ENCODE measurements at regions not wholly inside any gene's neighbourhood (a gene's known extent, or its start where the extent isn't known, plus 50 kb on each side); places are given as distances from the start of the nearest gene placed in this dataset.
"Not testable (repeated sequence)": the region's sequence is repeated elsewhere in the genome, so short reads cannot be mapped to it uniquely, and the experiment has no call there.

- DNase-seq (ENCODE audit: low read depth, low spot score): no peak
These were observed 173.5 kb downstream of the LMBRD1 start for GRCh38 chr6:69623357-69623756.

- no peak for DNase-seq (ENCODE audit: low read depth, low spot score)
These were observed 173.9 kb downstream of the LMBRD1 start for GRCh38 chr6:69622924-69623323.

- DNase-seq (ENCODE audit: low read depth, low spot score): no peak
These were observed 174.6 kb downstream of the LMBRD1 start for GRCh38 chr6:69622230-69622629.

GRCh38 chr6:69617163-69617562 lies 179.6 kb downstream of the LMBRD1 start:
- DNase-seq (ENCODE audit: low read depth, low spot score): no peak

- no peak for DNase-seq (ENCODE audit: low read depth, low spot score)
These were observed 186.9 kb downstream of the LMBRD1 start for GRCh38 chr6:69609836-69610472.

GRCh38 chr6:69601132-69601531 lies 195.7 kb downstream of the LMBRD1 start:
- DNase-seq (ENCODE audit: low read depth, low spot score): no peak

GRCh38 chr6:69594405-69594804 lies 202.4 kb downstream of the LMBRD1 start:
- DNase-seq (ENCODE audit: low read depth, low spot score): no peak

- no peak for DNase-seq (ENCODE audit: low read depth, low spot score)
These were observed 203.1 kb downstream of the LMBRD1 start for GRCh38 chr6:69593706-69594105.

- no peak for DNase-seq (ENCODE audit: low read depth, low spot score)
These were observed 207.2 kb downstream of the LMBRD1 start for GRCh38 chr6:69589626-69590025.

GRCh38 chr6:69584913-69585729 lies 211.7 kb downstream of the LMBRD1 start:
- DNase-seq (ENCODE audit: low read depth, low spot score): no peak

GRCh38 chr6:69584536-69584912 lies 212.3 kb downstream of the LMBRD1 start:
- no peak for DNase-seq (ENCODE audit: low read depth, low spot score)

- no peak for DNase-seq (ENCODE audit: low read depth, low spot score)
These were observed 215.2 kb downstream of the LMBRD1 start for GRCh38 chr6:69581581-69581980.

- no peak for DNase-seq (ENCODE audit: low read depth, low spot score)
These were observed 216.1 kb downstream of the LMBRD1 start for GRCh38 chr6:69580706-69581105.

GRCh38 chr6:69578361-69578890 lies 218.4 kb downstream of the LMBRD1 start:
- DNase-seq (ENCODE audit: low read depth, low spot score): no peak

GRCh38 chr6:69571234-69571633 lies 225.6 kb downstream of the LMBRD1 start:
- no peak for DNase-seq (ENCODE audit: low read depth, low spot score)

- DNase-seq (ENCODE audit: low read depth, low spot score): no peak
These were observed 226.7 kb downstream of the LMBRD1 start for GRCh38 chr6:69570106-69570505.

- DNase-seq (ENCODE audit: low read depth, low spot score): not testable (repeated sequence)
These were observed 236.2 kb downstream of the LMBRD1 start for GRCh38 chr6:69560597-69560996.

GRCh38 chr6:69555088-69555638 lies 241.6 kb downstream of the LMBRD1 start:
- DNase-seq (ENCODE audit: low read depth, low spot score): no peak

- no peak for DNase-seq (ENCODE audit: low read depth, low spot score)
These were observed 254.3 kb downstream of the LMBRD1 start for GRCh38 chr6:69542494-69542893.

GRCh38 chr6:69527921-69528476 lies 268.8 kb downstream of the LMBRD1 start:
- DNase-seq (ENCODE audit: low read depth, low spot score): no peak

GRCh38 chr6:69515480-69515879 lies 281.3 kb downstream of the LMBRD1 start:
- peak; percentile 7 for DNase-seq (ENCODE audit: low read depth, low spot score)

GRCh38 chr6:69494595-69494994 lies 302.2 kb downstream of the LMBRD1 start:
- no peak for DNase-seq (ENCODE audit: low read depth, low spot score)
